Uterus (tissue), 2 donors: ENCODE measurements at regions not wholly inside any gene's neighbourhood (a gene's known extent, or its start where the extent isn't known, plus 50 kb on each side); places are given as distances from the start of the nearest gene placed in this dataset.

Source experiments
- POLR2A ChIP-seq, 2 donors: fragments of 450-650 bp; IDR thresholded peaks; one replicate each; pipeline ENCODE4 v1.6.1; 2016; ENCODE audit warnings: antibody characterized with exemption in 2 of 2, mild to moderate bottlenecking in 1 of 2, moderate library complexity in 1 of 2
- TF ChIP-seq, protein P1 (sequence below), 4 experiments: fragments of 200-600 bp in 2 of 4; fragments of 450-650 bp in 2 of 4; sonication (generic) in 2 of 4; IDR thresholded peaks; one replicate each; pipeline ENCODE4 v1.5.1; 2016 to 2019; ENCODE audit warnings: antibody characterized with exemption in 4 of 4, mild to moderate bottlenecking in 2 of 4, moderate library complexity in 1 of 4

DNA sequence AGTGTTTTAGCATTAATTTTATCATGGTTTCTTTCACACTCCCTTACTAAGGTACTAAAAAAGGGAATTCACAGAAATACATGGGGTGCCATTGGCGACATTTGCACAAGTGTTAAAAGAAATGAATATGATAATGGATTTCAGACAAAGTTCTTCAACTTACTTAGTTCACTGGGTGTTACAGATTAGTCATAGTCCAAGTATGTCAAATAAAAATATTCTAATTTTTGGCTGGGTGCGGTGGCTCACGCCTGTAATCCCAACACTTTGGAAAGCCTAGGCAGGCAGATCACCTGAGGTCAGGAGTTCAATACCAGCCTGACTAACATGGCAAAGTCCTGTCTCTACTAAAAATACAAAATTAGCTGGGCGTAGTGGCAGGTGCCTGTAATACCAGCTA, 286.1 kb upstream of the TFAP2D start:
- TF ChIP-seq, protein P1, sequence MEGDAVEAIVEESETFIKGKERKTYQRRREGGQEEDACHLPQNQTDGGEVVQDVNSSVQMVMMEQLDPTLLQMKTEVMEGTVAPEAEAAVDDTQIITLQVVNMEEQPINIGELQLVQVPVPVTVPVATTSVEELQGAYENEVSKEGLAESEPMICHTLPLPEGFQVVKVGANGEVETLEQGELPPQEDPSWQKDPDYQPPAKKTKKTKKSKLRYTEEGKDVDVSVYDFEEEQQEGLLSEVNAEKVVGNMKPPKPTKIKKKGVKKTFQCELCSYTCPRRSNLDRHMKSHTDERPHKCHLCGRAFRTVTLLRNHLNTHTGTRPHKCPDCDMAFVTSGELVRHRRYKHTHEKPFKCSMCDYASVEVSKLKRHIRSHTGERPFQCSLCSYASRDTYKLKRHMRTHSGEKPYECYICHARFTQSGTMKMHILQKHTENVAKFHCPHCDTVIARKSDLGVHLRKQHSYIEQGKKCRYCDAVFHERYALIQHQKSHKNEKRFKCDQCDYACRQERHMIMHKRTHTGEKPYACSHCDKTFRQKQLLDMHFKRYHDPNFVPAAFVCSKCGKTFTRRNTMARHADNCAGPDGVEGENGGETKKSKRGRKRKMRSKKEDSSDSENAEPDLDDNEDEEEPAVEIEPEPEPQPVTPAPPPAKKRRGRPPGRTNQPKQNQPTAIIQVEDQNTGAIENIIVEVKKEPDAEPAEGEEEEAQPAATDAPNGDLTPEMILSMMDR (IDR thresholded peaks at IDR 0.05), result no peak
- no peak for TF ChIP-seq POLR2A (IDR thresholded peaks at IDR 0.05)
